PC-9 (cell line): ENCODE measurements at regions not wholly inside any gene's neighbourhood (a gene's known extent, or its start where the extent isn't known, plus 50 kb on each side); places are given as distances from the start of the nearest gene placed in this dataset.

ENCODE experiments used
- EZH2 ChIP-seq: fragments of 200-600 bp; sonication (generic); IDR thresholded peaks from 2 replicates; pipeline ENCODE4 v1.8.0; 2017; ENCODE audit warnings: antibody characterized with exemption, low read depth
- TF ChIP-seq, protein P1 (sequence below): fragments of 200-600 bp; sonication (generic); conservative IDR thresholded peaks from 2 replicates; pipeline ENCODE4 v1.6.1; 2017; ENCODE audit warnings: mixed run types, antibody characterized with exemption, mild to moderate bottlenecking, moderate library complexity

DNA sequence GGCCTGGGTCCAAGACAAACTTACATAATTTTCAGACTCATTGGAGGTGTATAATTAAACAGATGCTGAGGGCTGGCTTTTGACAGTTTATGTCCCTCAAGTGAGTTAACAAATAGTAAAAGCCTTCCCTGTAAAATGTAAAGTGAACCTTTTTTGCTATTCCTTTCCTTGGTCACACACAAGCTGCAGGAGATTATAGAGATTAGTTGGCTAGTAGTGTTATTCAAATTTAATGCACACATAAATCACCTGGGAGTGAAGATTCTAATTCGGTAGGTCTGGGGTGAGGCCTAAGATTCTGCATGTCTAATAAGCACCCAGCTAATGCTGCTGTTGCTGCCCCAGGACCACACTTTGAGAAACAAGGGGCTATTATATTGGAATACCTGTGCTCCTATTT lies 206.2 kb upstream of the SSTR1 start:
- TF ChIP-seq, protein P1, sequence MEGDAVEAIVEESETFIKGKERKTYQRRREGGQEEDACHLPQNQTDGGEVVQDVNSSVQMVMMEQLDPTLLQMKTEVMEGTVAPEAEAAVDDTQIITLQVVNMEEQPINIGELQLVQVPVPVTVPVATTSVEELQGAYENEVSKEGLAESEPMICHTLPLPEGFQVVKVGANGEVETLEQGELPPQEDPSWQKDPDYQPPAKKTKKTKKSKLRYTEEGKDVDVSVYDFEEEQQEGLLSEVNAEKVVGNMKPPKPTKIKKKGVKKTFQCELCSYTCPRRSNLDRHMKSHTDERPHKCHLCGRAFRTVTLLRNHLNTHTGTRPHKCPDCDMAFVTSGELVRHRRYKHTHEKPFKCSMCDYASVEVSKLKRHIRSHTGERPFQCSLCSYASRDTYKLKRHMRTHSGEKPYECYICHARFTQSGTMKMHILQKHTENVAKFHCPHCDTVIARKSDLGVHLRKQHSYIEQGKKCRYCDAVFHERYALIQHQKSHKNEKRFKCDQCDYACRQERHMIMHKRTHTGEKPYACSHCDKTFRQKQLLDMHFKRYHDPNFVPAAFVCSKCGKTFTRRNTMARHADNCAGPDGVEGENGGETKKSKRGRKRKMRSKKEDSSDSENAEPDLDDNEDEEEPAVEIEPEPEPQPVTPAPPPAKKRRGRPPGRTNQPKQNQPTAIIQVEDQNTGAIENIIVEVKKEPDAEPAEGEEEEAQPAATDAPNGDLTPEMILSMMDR = no peak
- no peak for TF ChIP-seq EZH2
